NCI-H1694 treated with DMSO at 0.1 percent for 48 hours (cell line): ENCODE measurements at regions not wholly inside any gene's neighbourhood (a gene's known extent, or its start where the extent isn't known, plus 50 kb on each side); places are given as distances from the start of the nearest gene placed in this dataset.
"Not testable (repeated sequence)": the region's sequence is repeated elsewhere in the genome, so short reads cannot be mapped to it uniquely, and the experiment has no call there.

Experiments
- DNase-seq: peaks from one replicate; lab custom pipeline; 2025; lab: John Stamatoyannopoulos, UW

- no peak for DNase-seq
Measured at GRCh38 chr10:33657154-33657908, 322.9 kb upstream of the NRP1 start.

GRCh38 chr10:33655921-33656320, 321.5 kb upstream of the NRP1 start:
- DNase-seq, result no peak

- DNase-seq, result no peak
Measured at GRCh38 chr10:33655165-33655815, 320.8 kb upstream of the NRP1 start.

- no peak for DNase-seq
Measured at GRCh38 chr10:33653584-33654367, 319.3 kb upstream of the NRP1 start.

GRCh38 chr10:33652870-33653269, 318.4 kb upstream of the NRP1 start:
- no peak for DNase-seq

- DNase-seq, result not testable (repeated sequence)
Measured at GRCh38 chr10:33650131-33650530, 315.7 kb upstream of the NRP1 start.

- no peak for DNase-seq
Measured at GRCh38 chr10:33643042-33643441, 308.6 kb upstream of the NRP1 start.

GRCh38 chr10:33638891-33639290, 304.4 kb upstream of the NRP1 start:
- DNase-seq, result no peak

GRCh38 chr10:33638374-33638773, 303.9 kb upstream of the NRP1 start:
- DNase-seq, result no peak

GRCh38 chr10:33635967-33636515, 301.6 kb upstream of the NRP1 start:
- no peak for DNase-seq

- DNase-seq, result no peak
Measured at GRCh38 chr10:33632432-33632831, 298.0 kb upstream of the NRP1 start.

- no peak for DNase-seq
Measured at GRCh38 chr10:33631991-33632390, 297.5 kb upstream of the NRP1 start.

- DNase-seq, result no peak
Measured at GRCh38 chr10:33630761-33631160, 296.3 kb upstream of the NRP1 start.

GRCh38 chr10:33627611-33628010, 293.1 kb upstream of the NRP1 start:
- DNase-seq, result no peak

GRCh38 chr10:33626798-33627466, 292.5 kb upstream of the NRP1 start:
- DNase-seq, result no peak

- no peak for DNase-seq
Measured at GRCh38 chr10:33623669-33624068, 289.2 kb upstream of the NRP1 start.

- DNase-seq, result no peak
Measured at GRCh38 chr10:33621101-33621500, 286.6 kb upstream of the NRP1 start.

- DNase-seq, result no peak
Measured at GRCh38 chr10:33618196-33618595, 283.7 kb upstream of the NRP1 start.

GRCh38 chr10:33617381-33618080, 283.1 kb upstream of the NRP1 start:
- DNase-seq, result no peak

- no peak for DNase-seq
Measured at GRCh38 chr10:33616956-33617355, 282.5 kb upstream of the NRP1 start.

GRCh38 chr10:33612551-33612950, 278.1 kb upstream of the NRP1 start:
- DNase-seq, result no peak
